RWPE2 (cell line): ENCODE measurements at regions not wholly inside any gene's neighbourhood (a gene's known extent, or its start where the extent isn't known, plus 50 kb on each side); places are given as distances from the start of the nearest gene placed in this dataset.

ENCODE experiments used
- ATAC-seq: fragments of 200-7000 bp; cut with Tn5 transposase; 3 replicates; pipeline ENCODE4 v1.9.1; 2021; ENCODE audit warnings: low read depth
- DNase-seq: peaks from one replicate; pipeline ENCODE4 v3.0.0-alpha.2; 2020; ENCODE audit warnings: low spot score
- H3K27ac ChIP-seq: fragments of 450-650 bp; 2 replicates; pipeline ENCODE4 v1.5.1; 2017; ENCODE audit warnings: mild to moderate bottlenecking; ENCODE audit not compliant: poor library complexity, severe bottlenecking
- H3K27me3 ChIP-seq: fragments of 250-450 bp; sonication (Bioruptor Pico); 2 replicates; pipeline ENCODE4 v1.5.1; 2021; ENCODE audit warnings: mild to moderate bottlenecking, moderate library complexity; ENCODE audit not compliant: insufficient read depth, poor library complexity, severe bottlenecking
- H3K36me3 ChIP-seq: fragments of 250-450 bp; sonication (Bioruptor Pico); 2 replicates; pipeline ENCODE4 v1.5.1; 2020; ENCODE audit warnings: low read depth, mild to moderate bottlenecking, moderate library complexity
- H3K4me1 ChIP-seq: fragments of 250-450 bp; sonication (Bioruptor Pico); 2 replicates; pipeline ENCODE4 v1.5.1; 2021; ENCODE audit warnings: mild to moderate bottlenecking, moderate library complexity; ENCODE audit not compliant: insufficient read depth, poor library complexity, severe bottlenecking
- H3K4me3 ChIP-seq: fragments of 250-450 bp; sonication (Bioruptor Pico); 2 replicates; pipeline ENCODE4 v1.5.1; 2021; ENCODE audit warnings: mild to moderate bottlenecking, moderate library complexity; ENCODE audit not compliant: severe bottlenecking
- H3K9me3 ChIP-seq: fragments of 250-450 bp; sonication (Bioruptor Pico); 2 replicates; pipeline ENCODE4 v1.5.1; 2021; ENCODE audit warnings: mild to moderate bottlenecking, moderate library complexity; ENCODE audit not compliant: severe bottlenecking
- CTCF ChIP-seq: fragments of 450-650 bp; IDR thresholded peaks from one replicate; pipeline ENCODE4 v1.5.1; 2017; ENCODE audit warnings: mild to moderate bottlenecking, moderate library complexity; ENCODE audit not compliant: poor library complexity, severe bottlenecking

GRCh38 chr7:82624337-82624736, 180.8 kb upstream of the CACNA2D1 start:
- DNase-seq (no peak), ATAC-seq (peak; percentile 33; the same call in 1 of the 3 replicates)
- Histone ChIP-seq H3K4me3 (no peak overlapping the region), H3K4me1 (no peaks in the 10 kb centered on the region), H3K9me3 (no peaks in the 10 kb centered on the region), H3K36me3 (no peaks in the 10 kb centered on the region), H3K27ac (no peak overlapping the region), H3K27me3 (no peaks in the 10 kb centered on the region)
- TF ChIP-seq CTCF, result no peak

DNA sequence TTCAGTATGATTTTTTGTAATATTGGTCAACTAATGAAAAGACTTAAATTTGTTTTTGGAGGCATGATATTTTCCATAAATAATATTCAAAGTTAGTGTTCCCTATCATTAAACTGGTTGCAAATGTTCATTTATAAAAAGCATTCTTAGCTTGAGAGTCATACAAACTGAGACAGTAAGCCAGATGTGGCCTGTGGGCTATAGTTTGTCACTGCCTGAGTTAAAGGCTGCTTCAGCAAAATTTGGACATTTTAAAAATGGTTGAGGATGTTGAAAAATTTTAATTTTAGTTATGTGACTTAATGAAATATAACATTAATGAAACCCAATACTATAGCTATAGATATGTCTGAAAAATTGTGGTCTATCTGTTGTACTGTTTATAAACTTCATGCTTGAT, 180.2 kb upstream of the CACNA2D1 start:
- Histone ChIP-seq H3K4me3 (no peak overlapping the region), H3K27me3 (no peaks in the 10 kb centered on the region), H3K27ac (no peak overlapping the region), H3K36me3 (no peaks in the 10 kb centered on the region), H3K4me1 (no peaks in the 10 kb centered on the region), H3K9me3 (no peaks in the 10 kb centered on the region)
- no peak for ATAC-seq
- DNase-seq, result no peak
- no peak for TF ChIP-seq CTCF

DNA sequence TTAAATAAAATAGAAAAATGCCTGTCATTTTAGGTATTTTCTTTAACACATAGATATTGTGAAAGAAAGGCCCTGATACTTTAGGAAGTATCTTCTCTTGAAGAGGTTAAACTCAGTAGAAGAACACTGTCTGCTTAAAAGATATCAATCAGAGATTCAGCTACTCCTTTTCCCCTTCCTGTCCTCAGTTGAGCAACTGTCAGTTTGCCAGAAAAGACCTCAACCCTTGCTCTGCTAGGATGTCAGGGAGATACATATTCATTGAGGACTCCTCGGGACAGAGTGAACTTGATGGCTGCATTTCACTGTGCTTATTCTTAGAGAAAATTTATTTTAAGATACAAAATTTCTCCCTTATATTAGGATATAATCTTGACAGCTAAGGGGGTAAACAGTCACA, 173.6 kb upstream of the CACNA2D1 start:
- no peak overlapping the region for H3K27ac ChIP-seq
- no peaks in the 10 kb centered on the region for H3K27me3 ChIP-seq
- no peak for TF ChIP-seq CTCF
- DNase-seq, result no peak
- H3K4me1 ChIP-seq, result no peaks in the 10 kb centered on the region
- H3K36me3 ChIP-seq, result no peaks in the 10 kb centered on the region
- ATAC-seq, result no peak
- no peak overlapping the region for H3K4me3 ChIP-seq
- no peaks in the 10 kb centered on the region for H3K9me3 ChIP-seq

GRCh38 chr7:82616059-82616728, 172.6 kb upstream of the CACNA2D1 start:
- H3K4me1 ChIP-seq, result no peaks in the 10 kb centered on the region
- DNase-seq (no peak), ATAC-seq (no peak)
- no peaks in the 10 kb centered on the region for H3K9me3 ChIP-seq
- H3K27ac ChIP-seq, result no peak overlapping the region
- H3K27me3 ChIP-seq, result no peaks in the 10 kb centered on the region
- H3K4me3 ChIP-seq, result no peak overlapping the region
- no peaks in the 10 kb centered on the region for H3K36me3 ChIP-seq
- no peak for TF ChIP-seq CTCF

DNA sequence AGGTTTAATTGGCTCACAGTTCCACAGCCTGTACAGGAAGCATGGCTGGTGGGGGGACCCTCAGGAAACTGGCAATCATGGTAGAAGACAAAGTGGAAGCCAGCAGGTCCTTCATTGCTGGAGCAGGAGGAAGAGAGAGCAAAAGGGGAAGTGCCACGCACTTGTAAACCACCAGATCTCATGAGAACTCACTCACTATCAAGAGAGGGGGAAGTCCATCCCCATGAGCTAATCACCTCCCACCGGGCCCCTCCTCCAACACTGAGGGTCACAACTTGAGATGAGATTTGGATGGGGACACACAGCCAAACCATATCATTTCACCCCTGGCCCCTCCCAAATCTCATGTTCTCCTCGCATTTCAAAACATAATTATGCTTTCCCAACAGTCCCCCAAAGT, 171.9 kb upstream of the CACNA2D1 start:
- Histone ChIP-seq H3K27ac (no peak overlapping the region), H3K27me3 (no peaks in the 10 kb centered on the region), H3K9me3 (no peaks in the 10 kb centered on the region), H3K4me1 (no peaks in the 10 kb centered on the region), H3K4me3 (no peak overlapping the region), H3K36me3 (no peaks in the 10 kb centered on the region)
- TF ChIP-seq CTCF, result no peak
- no peak for ATAC-seq
- no peak for DNase-seq
